ENCODE measurements at regions not wholly inside any gene's neighbourhood (a gene's known extent, or its start where the extent isn't known, plus 50 kb on each side); places are given as distances from the start of the nearest gene placed in this dataset.

DNA sequence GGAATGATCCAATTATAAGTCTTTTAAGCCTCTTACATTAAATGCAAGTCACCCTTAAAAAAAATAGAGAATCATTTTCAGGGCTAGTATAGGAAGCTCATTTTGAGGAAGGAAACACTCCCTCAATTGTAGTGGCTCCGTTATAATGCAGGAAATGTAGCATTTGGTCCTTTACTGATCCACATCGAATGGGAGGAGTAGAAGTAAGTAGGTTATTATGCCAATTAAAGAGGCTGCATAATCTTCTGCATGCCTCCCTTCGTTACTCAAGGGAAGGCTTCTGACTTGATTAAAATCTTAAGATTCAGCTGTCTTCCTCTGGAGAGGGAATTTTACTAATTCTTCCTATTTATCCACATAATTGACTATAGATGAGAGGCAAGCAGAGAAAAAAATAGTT lies 579.2 kb upstream of the COX7C start:
- intact Hi-C loops (cut with DNase I): no loop called here
- ATAC-seq (ENCODE audit: poor library complexity) (no peak), DNase-seq (no peak)

- intact Hi-C loops (cut with DNase I): no loop called here
- ATAC-seq (ENCODE audit: poor library complexity): no peak
- no peak for DNase-seq
Observed at GRCh38 chr5:86039351-86039750, 578.4 kb upstream of the COX7C start.

GRCh38 chr5:86070719-86071118 lies 547.0 kb upstream of the COX7C start:
- intact Hi-C loops (cut with DNase I): no loop called here
- no peak for DNase-seq
- ATAC-seq (ENCODE audit: poor library complexity): no peak

DNA sequence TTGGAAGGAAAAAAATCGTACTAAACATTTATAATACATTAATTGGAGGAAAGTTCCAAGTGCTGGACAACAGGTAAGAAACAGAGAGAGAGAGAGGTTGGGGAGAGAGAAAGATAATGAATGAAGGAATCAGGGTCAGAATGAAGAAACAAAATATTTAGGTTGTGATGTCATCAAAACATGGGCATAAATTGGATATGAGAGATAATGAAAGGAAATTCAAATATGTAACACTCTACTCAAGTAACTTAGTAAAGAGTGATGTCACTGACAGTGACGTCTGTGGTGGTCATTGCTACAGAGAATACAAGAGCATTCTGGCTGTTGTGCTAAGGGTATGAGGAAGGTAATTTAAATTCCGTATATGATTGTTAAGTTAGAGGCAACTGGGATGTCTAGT lies 543.4 kb upstream of the COX7C start:
- no peak for DNase-seq
- ATAC-seq (ENCODE audit: poor library complexity): no peak
- intact Hi-C loops (cut with DNase I): no loop called here

DNA sequence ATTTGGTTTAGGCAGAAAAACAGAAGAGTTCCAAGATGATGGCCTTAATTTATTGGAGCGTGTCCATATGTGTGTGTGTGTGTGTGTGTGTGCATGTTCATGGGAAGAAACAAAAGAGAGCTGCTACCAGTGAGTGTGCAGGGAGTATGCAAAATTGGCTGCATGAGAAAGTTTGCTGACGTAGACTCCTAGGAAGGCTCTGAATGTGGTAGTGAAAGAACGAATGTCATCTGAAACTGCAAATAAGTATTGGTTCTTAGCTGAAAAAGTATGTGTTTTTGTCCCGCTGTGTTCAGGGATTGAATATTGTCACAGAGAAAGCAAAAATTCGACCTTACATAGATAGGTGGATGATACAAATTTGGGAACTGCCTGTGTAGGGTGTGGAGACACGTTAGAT lies 542.6 kb upstream of the COX7C start:
- DNase-seq (no peak), ATAC-seq (ENCODE audit: poor library complexity) (no peak)
- intact Hi-C loops (cut with DNase I): no loop called here

DNA sequence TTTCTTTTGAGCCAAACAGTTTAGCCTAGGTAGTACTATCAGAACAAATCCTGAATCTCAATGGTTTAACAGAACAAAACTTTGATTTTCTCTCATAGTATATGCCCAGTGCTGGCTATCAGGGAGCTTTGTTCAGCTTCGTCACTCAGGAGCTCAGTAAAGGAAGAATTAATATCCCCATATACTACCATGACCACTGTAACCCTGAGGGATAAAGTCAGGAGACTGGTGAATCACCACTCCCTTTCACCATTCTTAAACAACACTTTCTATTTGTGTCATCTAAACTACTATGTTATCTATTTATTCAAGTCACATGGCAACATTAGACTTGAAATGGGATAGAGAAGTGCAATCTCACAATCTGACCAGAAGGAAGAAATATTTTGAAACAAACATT lies 522.6 kb upstream of the COX7C start:
- DNase-seq (no peak), ATAC-seq (ENCODE audit: poor library complexity) (no peak)
- intact Hi-C loops (cut with DNase I): no loop called here

DNA sequence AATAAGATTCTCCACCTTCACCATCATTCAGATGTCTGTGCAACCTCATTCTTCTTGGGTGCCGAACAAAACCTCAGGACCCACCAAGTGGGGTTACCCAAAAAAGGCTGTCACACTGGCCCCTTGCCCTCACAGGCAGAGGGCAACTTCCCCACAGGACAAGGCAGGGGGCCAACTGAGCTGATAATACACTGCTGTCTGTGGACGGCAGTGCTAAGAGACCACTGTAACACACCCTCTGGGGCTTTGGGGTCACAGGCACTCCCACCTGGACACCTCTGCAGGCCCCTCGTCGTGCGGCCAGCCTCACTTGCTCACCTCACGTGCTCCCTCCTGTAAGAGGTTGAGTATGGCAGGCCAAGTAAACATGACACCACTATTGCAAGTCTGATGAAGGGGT lies 515.8 kb upstream of the COX7C start:
- intact Hi-C loops (cut with DNase I): no loop called here
- ATAC-seq (ENCODE audit: poor library complexity): no peak
- peak; percentile 34 for DNase-seq

DNA sequence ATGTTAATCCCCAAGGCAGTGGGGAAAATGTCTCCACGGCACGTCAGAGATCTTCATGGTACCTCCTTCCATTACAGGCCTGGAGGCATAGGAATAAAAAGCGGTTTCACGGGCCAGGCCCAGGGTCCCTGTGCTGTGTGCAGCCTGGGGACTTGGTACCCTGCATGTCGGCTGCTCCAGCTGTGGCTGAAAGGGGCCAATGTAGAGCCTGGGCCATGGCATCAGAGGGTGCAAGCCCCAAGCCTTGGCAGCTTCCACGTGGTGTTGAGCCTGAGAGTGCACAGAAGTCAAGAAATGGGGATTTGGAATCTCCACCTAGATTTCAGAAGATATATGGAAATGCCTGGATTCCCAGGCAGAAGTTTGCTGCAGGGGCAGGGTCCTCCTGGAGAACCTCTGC lies 508.9 kb upstream of the COX7C start:
- intact Hi-C loops (cut with DNase I): no loop called here
- ATAC-seq (ENCODE audit: poor library complexity) (no peak), DNase-seq (no peak)

DNA sequence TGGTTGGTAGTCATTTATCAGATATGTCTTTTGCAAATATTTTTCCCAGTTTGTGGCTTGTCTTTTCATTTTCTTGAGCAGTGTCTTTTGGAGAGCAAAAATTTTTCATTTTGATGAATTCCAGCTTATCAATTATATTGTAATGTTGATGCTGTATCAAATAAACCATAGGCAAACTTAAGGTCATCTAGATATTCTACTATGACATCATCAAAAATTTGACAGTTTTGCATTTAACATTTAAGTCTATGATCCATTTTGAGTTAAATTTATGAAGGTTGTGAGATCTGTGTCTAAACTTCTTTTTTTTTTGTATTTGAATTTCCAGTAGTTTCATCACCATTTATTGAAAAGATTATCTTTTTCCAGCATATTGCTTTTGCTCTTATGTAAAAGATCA lies 505.5 kb upstream of the COX7C start:
- DNase-seq (no peak), ATAC-seq (ENCODE audit: poor library complexity) (no peak)
- intact Hi-C loops (cut with DNase I): no loop called here

- no peak for DNase-seq
- intact Hi-C loops (cut with DNase I): no loop called here
- no peak for ATAC-seq (ENCODE audit: poor library complexity)
Observed at GRCh38 chr5:86115164-86115563, 502.6 kb upstream of the COX7C start.

DNA sequence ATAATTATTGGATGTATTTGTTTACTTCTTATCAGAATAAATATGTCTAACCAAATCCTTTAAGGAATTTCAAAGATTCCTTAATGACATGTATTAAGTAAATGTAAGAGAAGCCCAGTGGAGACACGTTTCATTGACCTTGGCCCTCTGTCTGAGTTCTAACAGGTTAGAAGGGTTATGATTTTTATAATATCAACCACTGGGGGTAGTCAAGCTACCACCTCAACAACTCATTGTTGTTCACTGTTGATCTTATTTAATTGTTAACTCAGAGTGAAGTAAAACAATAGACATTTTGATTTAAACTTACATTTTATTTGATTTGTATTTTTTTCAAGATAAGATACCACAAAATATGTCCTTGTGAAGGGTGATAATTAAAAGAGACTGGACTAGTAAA lies 499.2 kb upstream of the COX7C start:
- ATAC-seq (ENCODE audit: poor library complexity) (no peak), DNase-seq (no peak)
- intact Hi-C loops (cut with DNase I): no loop called here

DNA sequence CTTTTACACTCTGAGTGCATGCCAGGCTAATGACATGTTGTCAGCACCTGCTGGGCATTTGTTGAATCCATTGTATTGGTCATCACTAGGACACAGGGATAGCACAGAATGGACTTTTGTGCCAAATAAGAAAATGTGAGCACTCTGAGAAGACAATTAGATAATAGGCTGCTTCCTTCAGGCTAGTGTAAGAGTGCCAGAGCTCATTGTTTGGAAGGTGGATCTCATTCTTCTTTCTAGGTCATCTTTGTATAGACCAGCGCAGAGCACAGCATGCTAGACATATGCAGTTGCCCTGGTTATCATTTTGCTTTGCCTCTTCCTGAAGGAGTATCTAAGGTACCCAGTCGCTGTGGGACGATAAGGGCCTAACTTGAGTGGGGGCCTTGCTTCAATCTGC lies 493.4 kb upstream of the COX7C start:
- DNase-seq: no peak
- ATAC-seq (ENCODE audit: poor library complexity): no peak
- intact Hi-C loops (cut with DNase I): no loop called here

DNA sequence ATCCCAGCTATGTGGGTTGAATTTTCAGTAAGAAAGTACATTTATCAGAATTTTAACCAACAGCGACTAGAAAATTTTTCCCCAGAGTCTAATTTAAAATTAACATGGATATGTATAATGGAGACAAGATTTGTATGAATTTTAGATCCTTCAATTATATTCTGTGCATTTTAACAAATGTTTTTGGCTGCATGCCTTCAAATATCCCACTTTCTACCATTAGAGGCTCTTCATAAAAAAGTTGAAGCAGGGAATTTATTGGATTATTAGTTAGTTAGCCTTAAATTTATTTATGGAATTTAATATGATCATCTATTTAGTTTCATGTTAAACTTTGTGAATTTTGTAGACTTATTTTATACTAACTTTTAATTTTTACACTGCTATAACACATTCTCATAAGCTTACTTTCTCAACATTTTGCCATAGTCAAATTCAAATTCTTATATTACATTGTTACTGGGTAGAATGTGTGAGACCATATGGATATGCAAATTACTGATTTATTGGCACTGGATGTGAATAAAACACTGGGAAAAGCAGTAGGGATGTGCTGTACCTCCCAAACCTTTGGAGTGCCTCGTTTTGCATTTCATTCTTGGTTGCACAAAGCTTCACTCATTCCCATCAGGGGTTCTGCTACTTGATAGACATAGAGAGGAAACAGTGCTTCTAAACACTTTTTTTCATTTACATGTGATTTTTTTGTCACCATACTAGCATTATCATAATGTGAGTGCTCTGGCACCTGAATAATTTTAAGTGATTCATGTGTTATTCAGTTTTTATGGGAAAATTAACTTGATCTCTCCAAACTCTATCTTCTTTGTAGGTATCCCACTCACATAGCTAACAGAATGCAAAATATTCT lies 491.8 kb upstream of the COX7C start:
- intact Hi-C loops (cut with DNase I): no loop called here
- no peak for DNase-seq
- ATAC-seq (ENCODE audit: poor library complexity): no peak

DNA sequence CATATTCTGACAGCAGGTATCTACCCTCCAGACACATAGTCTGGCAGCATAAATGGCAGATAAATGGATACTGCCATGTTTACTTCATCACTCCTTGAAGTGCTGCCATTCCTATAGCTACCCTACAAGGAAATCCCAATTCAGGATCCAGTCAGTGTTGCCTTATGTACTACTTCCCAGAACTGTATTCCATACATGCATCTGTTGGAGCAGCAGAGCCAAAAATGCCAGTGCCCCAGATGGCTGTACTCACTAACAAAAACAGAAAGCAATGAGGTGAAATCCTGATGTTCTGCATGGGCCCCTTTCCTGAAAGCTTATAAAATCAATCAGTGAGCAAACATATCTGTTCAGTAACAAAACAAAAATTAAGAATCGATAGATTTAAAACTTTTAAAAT lies 490.0 kb upstream of the COX7C start:
- DNase-seq (no peak), ATAC-seq (ENCODE audit: poor library complexity) (no peak)
- intact Hi-C loops (cut with DNase I): no loop called here

- no peak for DNase-seq
- intact Hi-C loops (cut with DNase I): no loop called here
- no peak for ATAC-seq (ENCODE audit: poor library complexity)
Observed at GRCh38 chr5:86129009-86129408, 488.7 kb upstream of the COX7C start.

GRCh38 chr5:86137297-86137696 lies 480.4 kb upstream of the COX7C start:
- intact Hi-C loops (cut with DNase I): no loop called here
- ATAC-seq (ENCODE audit: poor library complexity) (no peak), DNase-seq (no peak)

GRCh38 chr5:86143837-86144236 lies 473.9 kb upstream of the COX7C start:
- ATAC-seq (ENCODE audit: poor library complexity) (peak; percentile 82), DNase-seq (peak; percentile 39)
- intact Hi-C loops (cut with DNase I): no loop called here

DNA sequence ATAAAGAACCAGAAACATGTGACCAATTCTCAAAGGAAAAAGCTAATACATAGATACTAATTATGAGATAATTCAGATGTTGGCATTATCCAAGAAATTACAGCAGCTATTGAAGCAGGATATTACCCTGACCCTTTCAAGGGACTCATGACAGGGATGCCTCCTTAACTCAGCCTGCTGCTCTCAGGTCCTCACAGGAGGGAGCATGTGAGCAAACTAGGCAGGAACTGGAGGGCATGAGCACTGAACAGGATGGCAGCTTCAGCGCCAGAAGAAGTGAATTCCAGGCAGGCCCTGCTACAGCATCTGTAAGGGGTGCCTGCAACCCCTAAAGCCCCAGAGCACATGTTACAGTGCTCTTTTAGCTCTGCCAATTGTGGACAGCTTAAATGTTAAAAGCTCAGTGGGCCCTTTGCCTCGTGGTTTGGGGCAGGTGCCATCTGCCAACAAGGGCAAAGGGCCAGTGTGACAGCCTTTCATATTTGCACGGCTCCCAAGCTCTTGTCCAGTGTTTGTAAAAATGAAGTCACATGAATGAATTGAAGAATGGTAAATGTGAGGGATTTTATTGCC lies 464.7 kb upstream of the COX7C start:
- ATAC-seq (ENCODE audit: poor library complexity) (no peak), DNase-seq (no peak)
- intact Hi-C loops (cut with DNase I): no loop called here

DNA sequence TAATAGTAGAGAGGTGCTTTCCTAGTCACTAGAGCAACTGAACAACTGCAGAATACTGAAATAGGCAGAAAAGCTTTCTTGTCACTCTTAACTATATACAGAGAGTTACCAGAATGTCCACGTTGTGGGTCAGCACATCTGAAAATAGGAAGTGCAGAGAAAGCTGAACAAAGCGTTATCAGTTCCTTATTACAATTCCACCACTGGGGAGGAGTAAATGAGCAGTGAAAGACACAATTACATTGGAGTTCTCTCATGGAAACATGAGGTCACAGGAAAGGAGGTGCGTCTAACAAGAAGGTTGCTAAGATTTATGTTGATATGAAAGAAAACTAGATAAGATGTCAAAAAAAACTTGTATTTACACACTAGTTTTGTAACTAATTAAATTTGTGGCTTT lies 461.9 kb upstream of the COX7C start:
- intact Hi-C loops (cut with DNase I): no loop called here
- ATAC-seq (ENCODE audit: poor library complexity) (no peak), DNase-seq (no peak)

DNA sequence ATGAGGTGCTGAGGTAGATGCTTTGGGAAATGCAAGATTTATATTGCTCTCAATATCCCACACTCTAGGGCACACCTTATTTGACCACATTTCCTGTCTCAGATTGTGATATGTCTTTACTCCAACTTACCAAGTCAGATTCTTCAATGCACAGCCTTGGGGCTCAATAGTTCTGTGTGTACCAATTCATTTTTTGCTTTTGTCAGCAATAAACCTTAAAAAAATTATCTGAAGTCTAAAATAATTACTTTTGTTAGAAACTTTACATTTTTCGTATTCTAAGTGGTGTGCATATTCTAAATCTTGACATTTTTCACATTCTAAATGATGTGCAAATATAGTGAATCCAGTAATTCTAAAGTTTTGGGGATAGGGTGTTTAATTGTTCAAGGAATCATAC lies 447.5 kb upstream of the COX7C start:
- DNase-seq (no peak), ATAC-seq (ENCODE audit: poor library complexity) (no peak)
- intact Hi-C loops (cut with DNase I): no loop called here

DNA sequence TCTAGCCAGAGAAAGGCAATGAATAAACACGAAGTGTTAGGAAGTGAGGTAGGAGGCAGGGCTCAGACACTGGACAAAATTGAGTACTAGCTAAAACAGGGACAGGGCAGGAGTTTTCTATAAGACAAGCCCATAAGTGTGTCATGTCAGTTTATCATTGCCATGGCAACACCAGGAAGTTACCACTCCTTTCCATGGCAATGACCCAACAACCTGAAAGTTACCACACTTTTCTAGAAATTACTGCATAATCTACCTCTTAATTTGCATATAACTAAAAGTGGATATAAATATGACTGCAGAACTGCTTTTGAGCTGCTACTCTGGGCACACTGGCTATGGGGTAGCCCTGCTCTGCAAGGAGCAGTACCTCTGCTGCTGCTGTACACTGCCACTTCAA lies 442.5 kb upstream of the COX7C start:
- ATAC-seq (ENCODE audit: poor library complexity) (no peak), DNase-seq (no peak)
- intact Hi-C loops (cut with DNase I): no loop called here

All from Right ventricle myocardium superior (tissue), 1 donor.